HEK293 (cell line): ENCODE measurements at regions not wholly inside any gene's neighbourhood (a gene's known extent, or its start where the extent isn't known, plus 50 kb on each side); places are given as distances from the start of the nearest gene placed in this dataset.

ENCODE experiments used
- CTCF ChIA-PET: fragments of 350-600 bp; formaldehyde crosslinking; extraction: SDS; loops from one replicate; lab custom pipeline; 2021; ENCODE audit warnings: antibody characterized with exemption; lab: Yijun Ruan, JAX
- POLR2A ChIA-PET: fragments of 300-600 bp; formaldehyde crosslinking; extraction: SDS; loops from one replicate; lab custom pipeline; 2020; ENCODE audit warnings: antibody characterized with exemption, inconsistent platforms; lab: Yijun Ruan, JAX
- H3K27ac ChIP-seq: fragments of 200-500 bp; sonication (Bioruptor generic); 2 replicates; pipeline ENCODE4 v1.5.1; 2014; ENCODE audit warnings: low read depth, low read length, control low read depth, inconsistent platforms; ENCODE audit errors: extremely low read depth
- H3K36me3 ChIP-seq, 2 experiments: fragments of 200-500 bp in 1 of 2; sonication (Bioruptor generic) in 1 of 2; 1 replicate in 1 of 2; 2 replicates in 1 of 2; pipeline ENCODE4 v1.5.1; 2014 to 2017; ENCODE audit warnings: inconsistent platforms in 2 of 2, low read length in 2 of 2; ENCODE audit not compliant: control insufficient read depth in 2 of 2, insufficient read depth in 1 of 2
- H3K4me1 ChIP-seq: fragments of 200-500 bp; sonication (Bioruptor generic); 2 replicates; pipeline ENCODE4 v1.5.1; 2014; ENCODE audit warnings: mild to moderate bottlenecking, low read length, inconsistent platforms; ENCODE audit not compliant: control insufficient read depth, insufficient read depth
- H3K4me3 ChIP-seq: 2 replicates; pipeline ENCODE4 v1.5.1; 2011; ENCODE audit warnings: low read depth, mild to moderate bottlenecking, control low read depth, low read length, moderate library complexity
- H3K9me3 ChIP-seq: fragments of 200-500 bp; sonication (Bioruptor generic); 2 replicates; pipeline ENCODE4 v1.5.1; 2014; ENCODE audit warnings: low read depth, low read length, inconsistent platforms; ENCODE audit not compliant: control insufficient read depth, insufficient read depth
- KLF1 ChIP-seq: fragments of 450-650 bp; formaldehyde crosslinking; IDR thresholded peaks from 2 replicates; pipeline ENCODE4 v1.5.1; 2016; ENCODE audit warnings: missing biosample characterization, missing genetic modification characterization
- SP3 ChIP-seq: fragments of 450-650 bp; formaldehyde crosslinking; IDR thresholded peaks from 2 replicates; pipeline ENCODE4 v1.5.1; 2016; ENCODE audit warnings: missing biosample characterization, missing genetic modification characterization
- TCF7L2 ChIP-seq: IDR thresholded peaks from 2 replicates; pipeline ENCODE4 v1.6.1; 2011; ENCODE audit warnings: low read depth, mild to moderate bottlenecking, inconsistent platforms, low read length, moderate library complexity, borderline replicate concordance
- ZBTB17 ChIP-seq: fragments of 450-650 bp; formaldehyde crosslinking; IDR thresholded peaks from 2 replicates; pipeline ENCODE4 v1.5.1; 2016; ENCODE audit warnings: missing biosample characterization, missing genetic modification characterization
- ZEB2 ChIP-seq: fragments of 450-650 bp; formaldehyde crosslinking; IDR thresholded peaks from 2 replicates; pipeline ENCODE4 v1.5.1; 2016; ENCODE audit warnings: missing biosample characterization, missing genetic modification characterization
- ZFHX2 ChIP-seq: fragments of 450-650 bp; formaldehyde crosslinking; conservative IDR thresholded peaks from 2 replicates; pipeline ENCODE4 v1.5.1; 2016; ENCODE audit warnings: missing biosample characterization, missing genetic modification characterization
- ZNF24 ChIP-seq: fragments of 450-650 bp; formaldehyde crosslinking; IDR thresholded peaks from 2 replicates; pipeline ENCODE4 v1.5.1; 2016; ENCODE audit warnings: missing biosample characterization, missing genetic modification characterization
- ZNF37A ChIP-seq: fragments of 450-650 bp; IDR thresholded peaks from 2 replicates; pipeline ENCODE4 v1.5.1; 2018; ENCODE audit warnings: missing biosample characterization, missing genetic modification characterization
- ZNF426 ChIP-seq: fragments of 450-650 bp; formaldehyde crosslinking; IDR thresholded peaks from 2 replicates; pipeline ENCODE4 v1.5.1; 2017; ENCODE audit warnings: missing biosample characterization, missing genetic modification characterization, mild to moderate bottlenecking, inconsistent platforms, moderate library complexity
- ZNF501 ChIP-seq: fragments of 450-650 bp; formaldehyde crosslinking; IDR thresholded peaks from 2 replicates; pipeline ENCODE4 v1.5.1; 2016; ENCODE audit warnings: missing biosample characterization, missing genetic modification characterization
- ZNF510 ChIP-seq: fragments of 450-650 bp; formaldehyde crosslinking; IDR thresholded peaks from 2 replicates; pipeline ENCODE4 v1.5.1; 2018; ENCODE audit warnings: mild to moderate bottlenecking, missing genetic modification characterization, missing biosample characterization; ENCODE audit not compliant: insufficient replicate concordance
- ZNF514 ChIP-seq: fragments of 450-650 bp; formaldehyde crosslinking; IDR thresholded peaks from 2 replicates; pipeline ENCODE4 v1.5.1; 2016; ENCODE audit warnings: missing biosample characterization, missing genetic modification characterization
- ZNF529 ChIP-seq: fragments of 450-650 bp; formaldehyde crosslinking; IDR thresholded peaks from 2 replicates; pipeline ENCODE4 v1.5.1; 2017; ENCODE audit warnings: missing genetic modification characterization, missing biosample characterization; ENCODE audit not compliant: insufficient replicate concordance
- ZNF530 ChIP-seq: fragments of 450-650 bp; formaldehyde crosslinking; IDR thresholded peaks from 2 replicates; pipeline ENCODE4 v1.5.1; 2016; ENCODE audit warnings: low read depth, missing biosample characterization, missing genetic modification characterization
- ZNF571 ChIP-seq: fragments of 450-650 bp; formaldehyde crosslinking; IDR thresholded peaks from 2 replicates; pipeline ENCODE4 v1.5.0; 2017; ENCODE audit warnings: missing biosample characterization, missing genetic modification characterization
- ZNF623 ChIP-seq: fragments of 450-650 bp; formaldehyde crosslinking; IDR thresholded peaks from 2 replicates; pipeline ENCODE4 v1.5.1; 2016; ENCODE audit warnings: missing biosample characterization, missing genetic modification characterization
- ZNF626 ChIP-seq: fragments of 450-650 bp; sonication (Bioruptor Pico); formaldehyde crosslinking; IDR thresholded peaks from 2 replicates; pipeline ENCODE4 v1.5.1; 2018; ENCODE audit warnings: missing biosample characterization, missing genetic modification characterization, inconsistent platforms
- ZNF660 ChIP-seq: fragments of 450-650 bp; IDR thresholded peaks from 2 replicates; pipeline ENCODE4 v1.5.1; 2018; ENCODE audit warnings: missing biosample characterization, mild to moderate bottlenecking, missing genetic modification characterization
- ZSCAN30 ChIP-seq: fragments of 450-650 bp; IDR thresholded peaks from 2 replicates; pipeline ENCODE4 v1.5.1; 2018; ENCODE audit warnings: missing biosample characterization, mild to moderate bottlenecking, missing genetic modification characterization, moderate library complexity
- TF ChIP-seq, protein P1 (sequence below): fragments of 450-650 bp; formaldehyde crosslinking; IDR thresholded peaks from 2 replicates; pipeline ENCODE4 v1.5.0; 2017; ENCODE audit warnings: missing biosample characterization, missing genetic modification characterization, borderline replicate concordance
- TF ChIP-seq, protein P2 (sequence below): fragments of 450-650 bp; formaldehyde crosslinking; IDR thresholded peaks from 2 replicates; pipeline ENCODE4 v1.5.1; 2017; ENCODE audit warnings: missing biosample characterization, mild to moderate bottlenecking, missing genetic modification characterization, moderate library complexity
- TF ChIP-seq, protein P3 (sequence below): fragments of 450-650 bp; IDR thresholded peaks from 2 replicates; pipeline ENCODE4 v1.5.1; 2018; ENCODE audit warnings: missing biosample characterization, mild to moderate bottlenecking, missing genetic modification characterization
- TF ChIP-seq, protein P4 (sequence below): fragments of 450-650 bp; formaldehyde crosslinking; IDR thresholded peaks from 2 replicates; pipeline ENCODE4 v1.5.1; 2016; ENCODE audit warnings: missing biosample characterization, missing genetic modification characterization, low read depth

DNA sequence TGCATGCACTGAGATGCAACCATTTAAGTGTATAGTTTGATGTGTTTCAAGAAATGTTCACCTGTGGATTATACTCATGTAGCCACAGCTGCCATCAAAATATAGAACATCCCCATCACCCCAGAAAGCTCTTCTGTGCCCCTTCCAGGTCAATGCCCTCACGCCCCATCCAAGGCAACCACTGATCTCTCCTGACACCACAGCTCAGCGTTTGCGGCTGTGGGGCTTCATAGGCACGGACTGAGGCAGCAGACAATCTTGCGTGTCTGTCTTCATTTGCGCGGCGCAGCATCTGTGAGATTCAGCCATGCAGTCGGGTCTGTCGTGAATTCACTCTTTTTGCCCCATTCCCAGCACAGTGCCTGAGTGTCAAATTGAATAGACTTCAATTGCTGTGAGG, 153.8 kb upstream of the UQCRFS1 start (continued):
- TF ChIP-seq, protein P1, sequence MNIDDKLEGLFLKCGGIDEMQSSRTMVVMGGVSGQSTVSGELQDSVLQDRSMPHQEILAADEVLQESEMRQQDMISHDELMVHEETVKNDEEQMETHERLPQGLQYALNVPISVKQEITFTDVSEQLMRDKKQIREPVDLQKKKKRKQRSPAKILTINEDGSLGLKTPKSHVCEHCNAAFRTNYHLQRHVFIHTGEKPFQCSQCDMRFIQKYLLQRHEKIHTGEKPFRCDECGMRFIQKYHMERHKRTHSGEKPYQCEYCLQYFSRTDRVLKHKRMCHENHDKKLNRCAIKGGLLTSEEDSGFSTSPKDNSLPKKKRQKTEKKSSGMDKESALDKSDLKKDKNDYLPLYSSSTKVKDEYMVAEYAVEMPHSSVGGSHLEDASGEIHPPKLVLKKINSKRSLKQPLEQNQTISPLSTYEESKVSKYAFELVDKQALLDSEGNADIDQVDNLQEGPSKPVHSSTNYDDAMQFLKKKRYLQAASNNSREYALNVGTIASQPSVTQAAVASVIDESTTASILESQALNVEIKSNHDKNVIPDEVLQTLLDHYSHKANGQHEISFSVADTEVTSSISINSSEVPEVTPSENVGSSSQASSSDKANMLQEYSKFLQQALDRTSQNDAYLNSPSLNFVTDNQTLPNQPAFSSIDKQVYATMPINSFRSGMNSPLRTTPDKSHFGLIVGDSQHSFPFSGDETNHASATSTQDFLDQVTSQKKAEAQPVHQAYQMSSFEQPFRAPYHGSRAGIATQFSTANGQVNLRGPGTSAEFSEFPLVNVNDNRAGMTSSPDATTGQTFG (tag by site-specific recombination), result no peak
- TF ChIP-seq ZNF501 (no peak), ZNF530 (tag by site-specific recombination) (no peak), ZNF510 (tag by site-specific recombination) (no peak), KLF1 (no peak), ZNF529 (tag by site-specific recombination) (no peak), ZNF37A (tag by site-specific recombination) (no peak), ZNF571 (tag by site-specific recombination) (no peak), ZSCAN30 (tag by site-specific recombination) (no peak)
- TF ChIP-seq, protein P2, sequence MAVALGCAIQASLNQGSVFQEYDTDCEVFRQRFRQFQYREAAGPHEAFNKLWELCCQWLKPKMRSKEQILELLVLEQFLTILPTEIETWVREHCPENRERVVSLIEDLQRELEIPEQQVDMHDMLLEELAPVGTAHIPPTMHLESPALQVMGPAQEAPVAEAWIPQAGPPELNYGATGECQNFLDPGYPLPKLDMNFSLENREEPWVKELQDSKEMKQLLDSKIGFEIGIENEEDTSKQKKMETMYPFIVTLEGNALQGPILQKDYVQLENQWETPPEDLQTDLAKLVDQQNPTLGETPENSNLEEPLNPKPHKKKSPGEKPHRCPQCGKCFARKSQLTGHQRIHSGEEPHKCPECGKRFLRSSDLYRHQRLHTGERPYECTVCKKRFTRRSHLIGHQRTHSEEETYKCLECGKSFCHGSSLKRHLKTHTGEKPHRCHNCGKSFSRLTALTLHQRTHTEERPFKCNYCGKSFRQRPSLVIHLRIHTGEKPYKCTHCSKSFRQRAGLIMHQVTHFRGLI, result no peak

DNA sequence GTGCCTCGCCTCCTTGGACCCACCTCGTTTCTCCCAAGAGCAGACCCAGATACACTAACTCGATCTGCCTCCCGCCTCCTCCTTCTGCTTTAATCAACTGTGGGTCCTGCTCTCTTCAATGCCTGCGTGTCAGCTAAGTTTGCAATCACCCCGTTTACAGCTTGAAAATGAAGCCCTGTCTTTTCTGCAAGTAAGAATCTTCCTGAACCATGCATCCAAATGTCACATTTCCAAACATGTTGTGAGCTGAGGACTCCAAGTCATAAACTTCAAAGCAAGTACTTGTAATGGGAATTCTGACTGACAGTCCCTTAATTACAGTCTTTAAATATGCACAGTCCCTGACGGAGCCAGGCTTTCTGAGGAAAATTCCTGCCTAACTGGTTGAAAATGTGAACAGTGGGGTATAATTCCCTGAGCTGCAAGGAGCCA, 154.9 kb upstream of the UQCRFS1 start:
- no peaks in the 10 kb centered on the region for H3K36me3 ChIP-seq
- POLR2A ChIA-PET, result no interaction called here
- no peak overlapping the region for H3K27ac ChIP-seq
- CTCF ChIA-PET, result no interaction called here
- no peaks in the 10 kb centered on the region; the same call in 1 of the 2 replicates for H3K9me3 ChIP-seq
- TF ChIP-seq ZNF623 (tag by site-specific recombination) (no peak), TCF7L2 (no peak), ZEB2 (tag by site-specific recombination) (no peak), ZNF626 (tag by site-specific recombination) (no peak), ZNF24 (tag by site-specific recombination) (no peak), SP3 (tag by site-specific recombination) (no peak), ZFHX2 (tag by site-specific recombination) (no peak), ZBTB17 (tag by site-specific recombination) (no peak), ZNF514 (no peak)
- no peak overlapping the region for H3K4me3 ChIP-seq
- no peaks in the 10 kb centered on the region for H3K4me1 ChIP-seq

DNA sequence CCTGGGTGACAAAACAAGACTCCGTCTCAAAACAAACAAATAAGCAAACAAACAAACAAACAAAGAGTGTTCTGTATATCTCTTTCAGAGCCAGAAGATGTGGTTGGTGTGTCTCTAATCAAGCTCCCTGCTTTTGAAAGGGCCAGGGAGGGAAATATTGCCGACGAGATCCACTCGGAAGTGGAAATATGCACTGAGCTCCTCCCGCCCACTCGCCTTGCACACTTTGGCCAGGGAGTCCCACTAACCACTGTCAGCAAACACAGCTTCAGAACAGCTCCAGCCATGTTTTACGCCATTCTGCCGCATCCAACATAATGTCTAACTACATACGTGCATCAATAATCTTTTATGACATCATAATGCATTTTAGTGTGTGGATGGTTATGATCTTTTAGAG, 155.5 kb upstream of the VSTM2B start:
- Histone ChIP-seq H3K9me3 (no peaks in the 10 kb centered on the region; the same call in 1 of the 2 replicates), H3K36me3 (no peaks in the 10 kb centered on the region), H3K27ac (no peak overlapping the region), H3K4me1 (no peaks in the 10 kb centered on the region), H3K4me3 (no peak overlapping the region)
- TF ChIP-seq ZNF660 (tag by site-specific recombination) (no peak), ZNF426 (tag by site-specific recombination) (no peak)
- TF ChIP-seq, protein P3, sequence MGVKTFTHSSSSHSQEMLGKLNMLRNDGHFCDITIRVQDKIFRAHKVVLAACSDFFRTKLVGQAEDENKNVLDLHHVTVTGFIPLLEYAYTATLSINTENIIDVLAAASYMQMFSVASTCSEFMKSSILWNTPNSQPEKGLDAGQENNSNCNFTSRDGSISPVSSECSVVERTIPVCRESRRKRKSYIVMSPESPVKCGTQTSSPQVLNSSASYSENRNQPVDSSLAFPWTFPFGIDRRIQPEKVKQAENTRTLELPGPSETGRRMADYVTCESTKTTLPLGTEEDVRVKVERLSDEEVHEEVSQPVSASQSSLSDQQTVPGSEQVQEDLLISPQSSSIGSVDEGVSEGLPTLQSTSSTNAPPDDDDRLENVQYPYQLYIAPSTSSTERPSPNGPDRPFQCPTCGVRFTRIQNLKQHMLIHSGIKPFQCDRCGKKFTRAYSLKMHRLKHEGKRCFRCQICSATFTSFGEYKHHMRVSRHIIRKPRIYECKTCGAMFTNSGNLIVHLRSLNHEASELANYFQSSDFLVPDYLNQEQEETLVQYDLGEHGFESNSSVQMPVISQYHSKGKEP (tag by site-specific recombination), result no peak
- TF ChIP-seq, protein P4, sequence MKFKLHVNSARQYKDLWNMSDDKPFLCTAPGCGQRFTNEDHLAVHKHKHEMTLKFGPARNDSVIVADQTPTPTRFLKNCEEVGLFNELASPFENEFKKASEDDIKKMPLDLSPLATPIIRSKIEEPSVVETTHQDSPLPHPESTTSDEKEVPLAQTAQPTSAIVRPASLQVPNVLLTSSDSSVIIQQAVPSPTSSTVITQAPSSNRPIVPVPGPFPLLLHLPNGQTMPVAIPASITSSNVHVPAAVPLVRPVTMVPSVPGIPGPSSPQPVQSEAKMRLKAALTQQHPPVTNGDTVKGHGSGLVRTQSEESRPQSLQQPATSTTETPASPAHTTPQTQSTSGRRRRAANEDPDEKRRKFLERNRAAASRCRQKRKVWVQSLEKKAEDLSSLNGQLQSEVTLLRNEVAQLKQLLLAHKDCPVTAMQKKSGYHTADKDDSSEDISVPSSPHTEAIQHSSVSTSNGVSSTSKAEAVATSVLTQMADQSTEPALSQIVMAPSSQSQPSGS (tag by site-specific recombination), result 0 out of 2 replicates have a peak, but pooled peaks have one; percentile 35
- ChIA-PET CTCF (interaction anchor here (0.6 kb wide), 1 partner anchor 617 kb away, joined by 4 read pairs; no protein-coding TSS in a partner anchor), POLR2A (no interaction called here)
